ENCODE measurements at regions not wholly inside any gene's neighbourhood (a gene's known extent, or its start where the extent isn't known, plus 50 kb on each side); places are given as distances from the start of the nearest gene placed in this dataset.

DNA sequence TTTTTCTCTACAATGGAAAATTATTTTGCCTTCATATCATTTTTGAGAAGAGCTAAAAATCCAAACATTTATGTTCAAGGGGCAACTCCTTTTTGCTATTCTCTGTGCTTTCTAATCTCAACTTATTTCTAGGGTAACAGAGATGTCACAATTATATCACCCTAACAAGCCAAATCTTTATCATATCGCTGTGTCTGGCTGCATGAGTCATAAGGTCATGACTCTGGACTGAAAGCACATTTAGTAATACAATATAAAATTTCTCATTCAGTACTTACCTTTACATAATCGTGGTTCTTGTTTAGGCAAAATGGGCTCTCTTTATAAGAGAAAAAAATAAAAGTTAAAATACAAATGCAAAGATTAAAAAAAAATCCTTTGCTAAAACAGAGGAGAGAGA lies 326.0 kb downstream of the CASP12 start:
- no peak for TF ChIP-seq ZBTB1 (tag by site-specific recombination; IDR thresholded peaks at IDR 0.05)
- no peak for TF ChIP-seq ZNF629 (tag by site-specific recombination; IDR thresholded peaks at IDR 0.05)
- no peak for TF ChIP-seq ZNF394 (tag by site-specific recombination; IDR thresholded peaks at IDR 0.05; ENCODE audit: borderline replicate concordance)
- no peak for TF ChIP-seq ZNF202 (tag by site-specific recombination; IDR thresholded peaks at IDR 0.05; ENCODE audit: borderline replicate concordance)
- TF ChIP-seq MYNN (tag by site-specific recombination; IDR thresholded peaks at IDR 0.05; ENCODE audit: borderline replicate concordance) = no peak
- no peak for TF ChIP-seq EGR2 (tag by site-specific recombination; IDR thresholded peaks at IDR 0.05; ENCODE audit: low read depth)
- TF ChIP-seq, protein P1, sequence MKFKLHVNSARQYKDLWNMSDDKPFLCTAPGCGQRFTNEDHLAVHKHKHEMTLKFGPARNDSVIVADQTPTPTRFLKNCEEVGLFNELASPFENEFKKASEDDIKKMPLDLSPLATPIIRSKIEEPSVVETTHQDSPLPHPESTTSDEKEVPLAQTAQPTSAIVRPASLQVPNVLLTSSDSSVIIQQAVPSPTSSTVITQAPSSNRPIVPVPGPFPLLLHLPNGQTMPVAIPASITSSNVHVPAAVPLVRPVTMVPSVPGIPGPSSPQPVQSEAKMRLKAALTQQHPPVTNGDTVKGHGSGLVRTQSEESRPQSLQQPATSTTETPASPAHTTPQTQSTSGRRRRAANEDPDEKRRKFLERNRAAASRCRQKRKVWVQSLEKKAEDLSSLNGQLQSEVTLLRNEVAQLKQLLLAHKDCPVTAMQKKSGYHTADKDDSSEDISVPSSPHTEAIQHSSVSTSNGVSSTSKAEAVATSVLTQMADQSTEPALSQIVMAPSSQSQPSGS (tag by site-specific recombination; IDR thresholded peaks at IDR 0.05; ENCODE audit: low read depth) = no peak
- no peak for TF ChIP-seq ZNF416 (tag by site-specific recombination; IDR thresholded peaks at IDR 0.05)
- TF ChIP-seq, protein P2, sequence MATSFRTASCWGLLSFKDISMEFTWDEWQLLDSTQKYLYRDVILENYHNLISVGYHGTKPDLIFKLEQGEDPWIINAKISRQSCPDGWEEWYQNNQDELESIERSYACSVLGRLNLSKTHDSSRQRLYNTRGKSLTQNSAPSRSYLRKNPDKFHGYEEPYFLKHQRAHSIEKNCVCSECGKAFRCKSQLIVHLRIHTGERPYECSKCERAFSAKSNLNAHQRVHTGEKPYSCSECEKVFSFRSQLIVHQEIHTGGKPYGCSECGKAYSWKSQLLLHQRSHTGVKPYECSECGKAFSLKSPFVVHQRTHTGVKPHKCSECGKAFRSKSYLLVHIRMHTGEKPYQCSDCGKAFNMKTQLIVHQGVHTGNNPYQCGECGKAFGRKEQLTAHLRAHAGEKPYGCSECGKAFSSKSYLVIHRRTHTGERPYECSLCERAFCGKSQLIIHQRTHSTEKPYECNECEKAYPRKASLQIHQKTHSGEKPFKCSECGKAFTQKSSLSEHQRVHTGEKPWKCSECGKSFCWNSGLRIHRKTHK (tag by site-specific recombination; IDR thresholded peaks at IDR 0.05) = no peak
- TF ChIP-seq ZNF16 (tag by site-specific recombination; IDR thresholded peaks at IDR 0.05; ENCODE audit: low read depth) = no peak
- no peak for TF ChIP-seq SETDB1 (IDR thresholded peaks at IDR 0.05; ENCODE audit: insufficient read length, low read length)
- no peak for TF ChIP-seq OVOL3 (tag by site-specific recombination; IDR thresholded peaks at IDR 0.05)
- TF ChIP-seq ZNF169 (tag by site-specific recombination; IDR thresholded peaks at IDR 0.05) = no peak
- no peak for TF ChIP-seq KLF9 (tag by site-specific recombination; IDR thresholded peaks at IDR 0.05; ENCODE audit: low read depth)
- no peak for TF ChIP-seq ZFP41 (tag by site-specific recombination; IDR thresholded peaks at IDR 0.05; ENCODE audit: borderline replicate concordance)
- TF ChIP-seq, protein P3, sequence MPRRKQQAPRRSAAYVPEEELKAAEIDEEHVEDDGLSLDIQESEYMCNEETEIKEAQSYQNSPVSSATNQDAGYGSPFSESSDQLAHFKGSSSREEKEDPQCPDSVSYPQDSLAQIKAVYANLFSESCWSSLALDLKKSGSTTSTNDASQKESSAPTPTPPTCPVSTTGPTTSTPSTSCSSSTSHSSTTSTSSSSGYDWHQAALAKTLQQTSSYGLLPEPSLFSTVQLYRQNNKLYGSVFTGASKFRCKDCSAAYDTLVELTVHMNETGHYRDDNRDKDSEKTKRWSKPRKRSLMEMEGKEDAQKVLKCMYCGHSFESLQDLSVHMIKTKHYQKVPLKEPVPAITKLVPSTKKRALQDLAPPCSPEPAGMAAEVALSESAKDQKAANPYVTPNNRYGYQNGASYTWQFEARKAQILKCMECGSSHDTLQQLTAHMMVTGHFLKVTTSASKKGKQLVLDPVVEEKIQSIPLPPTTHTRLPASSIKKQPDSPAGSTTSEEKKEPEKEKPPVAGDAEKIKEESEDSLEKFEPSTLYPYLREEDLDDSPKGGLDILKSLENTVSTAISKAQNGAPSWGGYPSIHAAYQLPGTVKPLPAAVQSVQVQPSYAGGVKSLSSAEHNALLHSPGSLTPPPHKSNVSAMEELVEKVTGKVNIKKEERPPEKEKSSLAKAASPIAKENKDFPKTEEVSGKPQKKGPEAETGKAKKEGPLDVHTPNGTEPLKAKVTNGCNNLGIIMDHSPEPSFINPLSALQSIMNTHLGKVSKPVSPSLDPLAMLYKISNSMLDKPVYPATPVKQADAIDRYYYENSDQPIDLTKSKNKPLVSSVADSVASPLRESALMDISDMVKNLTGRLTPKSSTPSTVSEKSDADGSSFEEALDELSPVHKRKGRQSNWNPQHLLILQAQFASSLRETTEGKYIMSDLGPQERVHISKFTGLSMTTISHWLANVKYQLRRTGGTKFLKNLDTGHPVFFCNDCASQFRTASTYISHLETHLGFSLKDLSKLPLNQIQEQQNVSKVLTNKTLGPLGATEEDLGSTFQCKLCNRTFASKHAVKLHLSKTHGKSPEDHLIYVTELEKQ (tag by site-specific recombination; IDR thresholded peaks at IDR 0.05; ENCODE audit: borderline replicate concordance) = no peak
- TF ChIP-seq KLF16 (tag by site-specific recombination; IDR thresholded peaks at IDR 0.05) = no peak
- no peak for TF ChIP-seq MEIS1 (CRISPR knock-in tag; IDR thresholded peaks at IDR 0.05; ENCODE audit: borderline replicate concordance)
- TF ChIP-seq ZNF548 (tag by site-specific recombination; IDR thresholded peaks at IDR 0.05) = no peak
- TF ChIP-seq BCL11B (tag by site-specific recombination; IDR thresholded peaks at IDR 0.05; ENCODE audit: low read depth) = no peak
- H3K4me3 ChIP-seq (ENCODE audit: low read depth, low read length) = no peak overlapping the region
- CTCF ChIA-PET = no interaction called here
- POLR2A ChIA-PET = no interaction called here
- H3K36me3 ChIP-seq (ENCODE audit: control insufficient read depth in 2 of 2, insufficient read depth in 1 of 2, low read length in 2 of 2) = no peaks in the 10 kb centered on the region
- H3K4me1 ChIP-seq (ENCODE audit: control insufficient read depth, insufficient read depth, low read length) = no peaks in the 10 kb centered on the region
- H3K27ac ChIP-seq (ENCODE audit: extremely low read depth, low read depth, low read length) = no peak overlapping the region
- H3K9me3 ChIP-seq (ENCODE audit: control insufficient read depth, insufficient read depth, low read depth, low read length) = no peaks in the 10 kb centered on the region

DNA sequence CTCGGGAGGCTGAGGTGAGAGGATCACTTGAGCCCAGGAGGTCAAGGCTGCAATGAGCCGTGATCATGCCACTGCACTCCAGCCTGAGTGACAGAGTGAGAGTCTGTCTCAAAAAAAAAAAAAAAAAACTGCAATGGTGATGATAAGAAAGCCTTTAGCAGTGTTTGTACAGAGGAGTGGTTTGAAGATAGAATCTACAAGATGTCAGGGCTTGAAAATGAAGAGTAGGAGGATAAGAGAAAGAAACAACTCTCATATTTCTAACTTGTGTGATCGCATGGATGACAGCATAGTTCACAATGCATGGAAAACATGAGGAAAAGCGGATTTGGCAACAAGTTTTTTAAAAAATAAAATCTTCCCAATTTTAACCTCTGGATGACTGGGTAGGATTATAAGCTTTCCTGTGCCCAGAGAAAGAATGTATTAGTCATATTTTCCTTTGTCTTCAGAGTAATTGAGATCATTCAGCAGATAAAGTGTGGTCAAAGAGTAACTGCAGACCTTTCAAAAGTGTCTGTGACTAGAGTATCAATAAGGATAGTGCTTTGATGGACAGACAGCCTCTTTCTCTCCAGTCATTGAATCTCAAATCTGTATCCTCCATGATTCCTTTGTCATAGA lies 328.1 kb downstream of the CASP12 start:
- no peak for TF ChIP-seq ZNF133 (tag by site-specific recombination; IDR thresholded peaks at IDR 0.05)
- H3K36me3 ChIP-seq (ENCODE audit: control insufficient read depth in 2 of 2, insufficient read depth in 1 of 2, low read length in 2 of 2) = no peaks in the 10 kb centered on the region
- H3K4me3 ChIP-seq (ENCODE audit: low read depth, low read length) = no peak overlapping the region
- no peaks in the 10 kb centered on the region for H3K9me3 ChIP-seq (ENCODE audit: control insufficient read depth, insufficient read depth, low read depth, low read length)
- CTCF ChIA-PET = no interaction called here
- no peaks in the 10 kb centered on the region for H3K4me1 ChIP-seq (ENCODE audit: control insufficient read depth, insufficient read depth, low read length)
- POLR2A ChIA-PET = no interaction called here
- H3K27ac ChIP-seq (ENCODE audit: extremely low read depth, low read depth, low read length) = no peak overlapping the region

Data from HEK293 (cell line).